ENCODE measurements at regions not wholly inside any gene's neighbourhood (a gene's known extent, or its start where the extent isn't known, plus 50 kb on each side); places are given as distances from the start of the nearest gene placed in this dataset.

- Histone ChIP-seq H3K9me3 (ENCODE audit: control extremely low read depth in 1 of 3, control insufficient read depth in 2 of 3, insufficient read depth in 1 of 3, low read length in 2 of 3) (peaks cover 0 to 52% (median 18%) of the 10 kb centered on the region in 3 donors), H3K9ac (ENCODE audit: low read length) (no peak overlapping the region), H3K36me3 (replicated peaks in 1 of 2; ENCODE audit: control extremely low read depth in 1 of 2, control insufficient read depth in 1 of 2, extremely low read depth in 1 of 2, insufficient read depth in 2 of 2, low read length in 1 of 2) (no peaks in the 10 kb centered on the region), H3K4me3 (ENCODE audit: control extremely low read depth in 1 of 5, extremely low read depth in 1 of 5, insufficient read depth in 1 of 5, low read depth in 2 of 5, low read length in 4 of 5) (no peak overlapping the region), H3K4me2 (replicated peaks; ENCODE audit: low read depth, low read length, poor library complexity, severe bottlenecking) (peak overlapping the region; percentile 36), H3K4me1 (ENCODE audit: control insufficient read depth in 2 of 2, insufficient read depth in 2 of 2, low read length in 2 of 2) (peaks cover 0 to 11% of the 10 kb centered on the region in 2 donors), H4K20me1 (ENCODE audit: control insufficient read depth, insufficient read depth, low read length, poor library complexity, severe bottlenecking) (no peaks in the 10 kb centered on the region), H3K27me3 (replicated peaks in 1 of 4; ENCODE audit: control extremely low read depth in 1 of 4, control insufficient read depth in 3 of 4, insufficient read depth in 4 of 4, low read length in 3 of 4) (peaks cover 0 to 61% (median 15%) of the 10 kb centered on the region in 4 experiments), H3K79me2 (ENCODE audit: control insufficient read depth, insufficient read depth, low read length) (no peaks in the 10 kb centered on the region), H2AFZ (ENCODE audit: insufficient read depth, low read depth, low read length, poor library complexity, severe bottlenecking) (no peak overlapping the region), H3K27ac (ENCODE audit: low read length in 2 of 2) (no peak overlapping the region)
- intact Hi-C loops (cut with micrococcal nuclease), result no loop called here
- Mint-ChIP-seq H3K27ac (no peak overlapping the region), H3K27me3 (peaks cover 52% of the 10 kb centered on the region), H3K4me3 (peak overlapping the region; percentile 19), H3K9me3 (ENCODE audit: insufficient read depth) (peaks cover 9% of the 10 kb centered on the region), H3K4me1 (peaks cover 7% of the 10 kb centered on the region)
- POLR2A ChIA-PET, result no interaction called here
- WGBS (ENCODE audit: insufficient coverage), result 24% methylated on average over 15 of the region's 22 CpGs
- DNase-seq (no peak), ATAC-seq (ENCODE audit: low read depth) (no peak)
- CTCF ChIA-PET, result no interaction called here
- no peak for TF ChIP-seq EZH2 (IDR thresholded peaks at IDR 0.05; ENCODE audit: borderline replicate concordance, insufficient read depth, low read depth, low read length, poor library complexity, severe bottlenecking)
- TF ChIP-seq CTCF (IDR thresholded peaks at IDR 0.05), result no peak
Measured at GRCh38 chr22:49705216-49705971, 122.3 kb downstream of the BRD1 start.
